Ammon's horn (tissue), 1 donor: ENCODE measurements at regions not wholly inside any gene's neighbourhood (a gene's known extent, or its start where the extent isn't known, plus 50 kb on each side); places are given as distances from the start of the nearest gene placed in this dataset.
A peak's percentile ranks its signal among the peaks of the same experiment; 100 is the strongest.
"Not testable (repeated sequence)": the region's sequence is repeated elsewhere in the genome, so short reads cannot be mapped to it uniquely, and the experiment has no call there.

Source experiments
- DNase-seq: peaks from one replicate; pipeline ENCODE4 v3.0.0-alpha.2; 2016; ENCODE audit warnings: low spot score

DNA sequence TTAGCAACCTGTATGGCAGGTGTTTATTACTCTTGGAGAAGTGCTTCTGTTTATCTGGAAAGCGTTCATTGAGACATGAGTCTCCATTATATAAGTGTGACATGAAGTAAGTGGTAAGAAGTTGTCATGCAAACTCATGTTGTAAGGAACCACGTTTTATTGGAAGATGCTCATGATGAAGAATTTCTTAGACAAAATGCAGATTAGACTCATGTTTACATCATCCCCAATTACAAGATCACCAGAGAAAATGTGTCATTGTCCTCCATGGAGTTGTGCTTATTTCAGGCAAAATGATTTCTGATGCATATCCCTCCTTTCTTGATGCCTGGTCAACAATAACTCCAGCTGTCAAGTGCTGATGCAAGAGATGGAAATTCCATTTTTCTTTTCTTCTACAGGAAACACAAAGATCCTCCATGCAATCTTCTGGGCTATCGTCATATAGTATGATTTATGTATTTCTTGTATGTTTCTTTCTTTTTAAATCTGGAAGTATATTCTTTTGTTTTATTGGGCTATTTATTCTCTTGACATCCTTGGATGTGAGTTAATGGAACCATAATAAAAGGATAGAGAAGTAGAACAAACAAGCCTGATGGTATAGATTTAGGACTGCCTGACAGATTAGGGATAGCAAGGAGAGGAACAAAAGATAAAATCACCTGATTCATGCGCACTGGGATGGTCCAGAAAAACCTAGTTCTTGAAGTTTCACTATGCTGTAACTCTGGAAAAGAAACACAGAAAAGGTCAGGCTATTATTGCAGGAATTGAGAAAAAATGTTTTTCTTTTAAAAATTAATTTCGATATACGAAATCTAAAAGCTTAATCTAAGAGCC, 50.7 kb upstream of the DIAPH3 start:
- no peak for DNase-seq

DNA sequence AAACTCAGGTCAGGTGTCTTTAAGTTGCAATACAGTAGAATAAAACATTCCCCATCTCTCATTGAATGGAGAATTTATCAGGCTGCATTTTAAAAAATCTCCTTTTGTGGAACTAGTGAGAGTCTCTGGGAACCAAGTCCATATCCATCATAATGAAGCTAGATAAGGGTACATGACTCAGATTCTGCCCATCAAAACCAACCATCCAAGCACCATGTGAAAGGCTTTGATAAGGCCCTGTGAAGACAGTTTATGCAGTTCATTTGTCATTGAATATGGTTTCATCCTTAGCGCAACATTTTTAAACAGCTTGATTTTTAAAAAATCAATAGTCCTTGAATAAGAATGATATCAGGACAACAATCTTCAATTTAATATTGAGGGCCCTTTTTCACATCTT, 56.3 kb upstream of the DIAPH3 start:
- DNase-seq, result no peak

DNA sequence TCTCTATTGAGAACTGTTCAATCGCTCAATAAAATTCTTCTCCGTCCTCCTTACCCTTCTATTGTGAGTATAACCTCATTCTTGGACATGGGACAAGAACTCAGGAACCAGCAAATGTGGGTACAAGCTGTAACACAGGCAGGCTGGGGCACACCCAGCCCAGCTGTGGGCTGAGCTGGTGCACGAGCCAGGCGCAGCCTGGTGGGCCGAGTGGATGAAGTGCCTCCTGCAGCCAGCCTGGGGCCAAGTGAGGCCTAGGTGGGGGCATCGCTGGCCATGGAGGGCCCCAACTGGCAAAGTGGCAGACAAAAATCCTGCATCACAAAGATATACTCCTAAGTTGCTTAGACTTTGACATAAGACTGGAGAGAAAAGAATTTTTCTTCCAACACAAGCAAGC, 57.9 kb upstream of the DIAPH3 start:
- DNase-seq, result no peak

DNA sequence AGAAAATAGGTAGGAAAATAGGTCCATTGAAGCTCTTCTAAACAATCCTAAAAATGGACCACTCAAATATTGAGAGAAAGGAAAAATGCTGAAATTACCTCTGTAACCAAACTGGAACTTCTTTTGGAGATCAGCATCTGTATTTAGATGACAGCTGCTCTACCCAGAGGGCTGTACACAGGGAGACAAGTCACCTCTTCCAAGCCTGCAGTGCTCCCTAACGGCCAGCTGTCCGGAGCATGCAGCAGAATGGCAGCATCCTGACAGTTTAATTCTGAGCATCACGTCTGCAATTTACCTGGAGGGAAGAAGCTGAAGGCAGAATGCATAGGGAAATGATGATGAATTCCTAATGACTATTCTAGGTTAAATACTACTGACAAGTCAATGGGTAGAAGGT, 62.8 kb upstream of the DIAPH3 start:
- no peak for DNase-seq

DNA sequence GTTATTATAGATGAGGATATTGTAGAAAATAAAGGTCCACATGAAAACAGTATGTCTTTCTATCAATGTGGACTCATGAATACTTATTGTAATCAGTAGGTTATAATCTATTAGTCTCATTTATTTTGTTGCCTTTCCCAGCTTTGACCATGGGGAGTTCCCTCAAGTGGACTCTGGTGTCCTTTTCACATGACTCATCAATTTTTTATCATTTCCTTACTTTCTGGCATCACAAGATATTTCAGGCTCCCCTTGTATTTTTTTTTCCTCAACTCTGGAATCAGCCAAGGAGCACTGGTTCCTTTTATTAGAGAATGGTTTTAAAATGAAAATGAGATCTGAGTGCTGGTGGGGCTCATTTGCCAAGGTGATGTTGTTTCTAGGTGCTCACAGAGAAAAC, 63.4 kb upstream of the DIAPH3 start:
- DNase-seq, result no peak

DNA sequence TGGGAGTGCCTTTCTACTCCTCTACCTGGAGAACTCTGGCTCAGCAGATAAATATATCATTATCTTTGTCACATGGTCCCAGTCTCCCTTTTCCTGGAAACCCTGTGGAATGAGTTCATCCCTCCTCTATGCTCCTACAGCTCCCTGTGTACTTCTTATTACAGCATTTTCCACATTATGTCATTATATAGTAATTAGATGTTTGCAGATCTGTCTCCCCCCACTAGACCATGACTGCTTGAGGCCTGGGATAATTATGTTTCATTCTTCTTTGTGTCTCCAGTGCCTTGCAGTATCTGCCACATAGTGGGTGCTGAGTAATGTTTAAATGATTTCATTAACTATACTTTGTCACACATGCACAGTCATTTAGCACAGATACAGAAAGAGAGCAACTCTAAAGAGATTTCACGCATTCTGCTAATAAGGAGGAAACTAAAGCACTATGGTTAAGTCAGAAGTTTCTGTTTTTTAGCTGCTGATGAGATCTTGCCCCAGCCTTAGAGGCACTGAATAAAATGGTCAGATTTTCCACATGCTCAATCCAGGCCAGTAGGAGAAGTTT, 66.1 kb upstream of the DIAPH3 start:
- DNase-seq, result no peak

DNA sequence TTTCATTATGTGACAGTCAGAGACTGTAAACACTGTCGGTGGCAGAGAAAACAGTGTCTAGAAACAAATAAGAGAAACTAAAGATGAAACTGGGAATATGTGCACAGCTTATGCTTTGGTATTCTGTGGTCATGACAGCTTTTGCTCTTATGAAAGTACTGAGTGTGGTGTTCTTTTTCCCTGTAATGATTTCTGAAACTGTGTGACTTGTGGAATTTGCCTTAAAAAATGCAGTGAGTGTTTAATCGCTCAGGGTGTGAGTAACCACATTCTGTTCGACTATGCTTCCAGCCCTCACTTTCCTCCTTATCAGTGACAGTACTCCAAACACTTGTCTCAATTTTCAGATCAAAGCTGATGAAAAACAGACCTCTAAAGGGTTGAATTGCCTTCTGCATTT, 66.9 kb upstream of the DIAPH3 start:
- DNase-seq, result peak; percentile 13

DNA sequence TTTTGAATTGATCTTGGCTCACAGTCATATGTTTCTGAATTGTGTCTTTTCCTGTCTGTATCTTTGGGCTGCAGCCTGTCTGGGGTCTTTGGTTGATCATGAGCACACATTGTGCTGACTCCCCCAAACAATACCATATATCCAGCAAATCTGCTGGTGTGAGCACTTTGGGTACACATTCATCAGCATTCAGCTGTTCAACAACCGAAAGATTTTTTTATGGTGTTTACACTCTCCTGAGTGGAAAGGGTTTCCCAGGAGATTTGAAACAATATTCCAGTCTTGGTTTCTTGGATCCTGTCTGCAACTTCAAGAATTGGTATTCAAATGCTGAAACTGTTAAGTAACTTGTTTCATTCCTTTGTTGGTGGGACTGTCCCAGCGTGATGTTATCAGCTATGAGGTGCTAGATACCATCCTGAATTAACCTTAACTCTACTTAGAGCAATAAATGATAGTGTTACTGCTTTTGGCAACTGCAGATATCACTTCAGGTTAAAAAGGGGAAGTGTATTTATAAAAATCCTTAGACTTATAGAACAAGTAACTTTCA, 78.4 kb upstream of the DIAPH3 start:
- no peak for DNase-seq

DNA sequence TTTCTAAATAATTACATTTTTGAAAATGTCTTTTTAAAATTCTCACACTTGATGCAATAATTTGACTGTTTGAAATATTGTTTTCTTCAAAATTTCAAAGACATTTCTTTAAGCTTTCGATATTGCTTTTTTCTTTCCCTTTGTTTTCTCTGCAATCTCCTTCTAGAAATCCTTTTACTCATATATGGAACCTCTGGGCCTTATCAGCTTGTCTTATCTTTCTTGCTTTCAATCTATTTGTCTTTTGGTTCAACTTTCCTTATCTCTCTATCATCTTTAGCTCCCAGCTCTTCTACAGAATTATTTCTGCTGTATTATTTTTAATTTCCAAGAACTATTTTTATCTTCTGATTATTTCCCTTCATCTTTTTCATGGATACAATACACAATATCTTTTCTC, 80.7 kb upstream of the DIAPH3 start:
- DNase-seq, result no peak

DNA sequence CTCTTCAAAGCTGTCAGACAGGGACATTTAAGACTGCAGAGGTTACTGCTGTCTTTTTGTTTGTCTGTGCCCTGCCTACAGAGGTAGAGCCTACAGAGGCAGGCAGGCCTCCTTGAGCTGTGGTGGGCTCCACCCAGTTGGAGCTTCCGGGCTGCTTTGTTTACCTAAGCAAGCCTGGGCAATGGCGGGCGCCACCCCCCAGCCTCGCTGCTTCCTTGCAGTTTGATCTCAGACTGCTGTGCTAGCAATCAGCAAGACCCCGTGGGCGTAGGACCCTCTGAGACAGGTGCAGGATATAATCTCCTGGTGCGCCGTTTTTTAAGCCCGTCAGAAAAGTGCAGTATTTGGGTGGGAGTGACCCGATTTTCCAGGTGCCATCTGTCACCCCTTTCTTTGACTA, 87.7 kb upstream of the DIAPH3 start:
- DNase-seq, result not testable (repeated sequence)

DNA sequence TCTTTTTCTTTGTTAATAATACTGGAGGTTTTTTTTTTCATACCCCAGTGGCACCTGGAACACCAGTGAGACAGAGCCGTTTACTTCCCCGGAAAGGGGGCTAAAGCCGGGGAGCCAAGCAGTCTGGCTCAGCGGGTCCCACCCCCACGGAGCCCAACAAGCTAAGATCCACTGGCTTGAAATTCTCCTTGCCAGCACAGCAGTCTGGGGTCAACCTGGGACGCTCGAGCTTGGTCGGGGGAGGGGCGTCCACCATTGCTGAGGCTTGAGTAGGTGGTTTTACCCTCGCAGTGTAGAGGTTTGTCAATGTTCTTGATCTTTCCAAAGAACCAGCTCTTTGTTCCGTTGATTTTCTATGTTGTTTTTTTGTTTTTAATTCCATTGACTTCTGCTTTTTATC, 94.6 kb upstream of the DIAPH3 start:
- DNase-seq, result no peak

DNA sequence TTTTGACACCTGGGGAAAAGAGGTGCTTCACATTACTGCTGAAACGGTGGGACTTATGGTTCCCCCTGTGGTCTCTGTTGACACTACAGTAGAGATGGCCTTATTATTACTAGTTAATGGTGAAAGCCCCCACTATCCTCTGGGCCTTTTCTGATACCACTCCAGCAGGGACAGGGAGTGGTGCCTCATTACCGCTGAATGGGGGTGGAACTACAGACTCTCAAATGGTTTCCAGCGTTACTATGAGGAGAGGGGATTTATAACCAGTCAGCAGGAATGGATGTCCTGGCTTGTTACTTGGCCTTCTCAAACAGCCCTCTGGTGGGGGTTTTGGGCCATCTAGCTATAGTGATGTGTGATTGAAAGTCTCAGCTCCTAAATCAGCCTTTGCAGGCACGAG, 96.7 kb upstream of the DIAPH3 start:
- no peak for DNase-seq

DNA sequence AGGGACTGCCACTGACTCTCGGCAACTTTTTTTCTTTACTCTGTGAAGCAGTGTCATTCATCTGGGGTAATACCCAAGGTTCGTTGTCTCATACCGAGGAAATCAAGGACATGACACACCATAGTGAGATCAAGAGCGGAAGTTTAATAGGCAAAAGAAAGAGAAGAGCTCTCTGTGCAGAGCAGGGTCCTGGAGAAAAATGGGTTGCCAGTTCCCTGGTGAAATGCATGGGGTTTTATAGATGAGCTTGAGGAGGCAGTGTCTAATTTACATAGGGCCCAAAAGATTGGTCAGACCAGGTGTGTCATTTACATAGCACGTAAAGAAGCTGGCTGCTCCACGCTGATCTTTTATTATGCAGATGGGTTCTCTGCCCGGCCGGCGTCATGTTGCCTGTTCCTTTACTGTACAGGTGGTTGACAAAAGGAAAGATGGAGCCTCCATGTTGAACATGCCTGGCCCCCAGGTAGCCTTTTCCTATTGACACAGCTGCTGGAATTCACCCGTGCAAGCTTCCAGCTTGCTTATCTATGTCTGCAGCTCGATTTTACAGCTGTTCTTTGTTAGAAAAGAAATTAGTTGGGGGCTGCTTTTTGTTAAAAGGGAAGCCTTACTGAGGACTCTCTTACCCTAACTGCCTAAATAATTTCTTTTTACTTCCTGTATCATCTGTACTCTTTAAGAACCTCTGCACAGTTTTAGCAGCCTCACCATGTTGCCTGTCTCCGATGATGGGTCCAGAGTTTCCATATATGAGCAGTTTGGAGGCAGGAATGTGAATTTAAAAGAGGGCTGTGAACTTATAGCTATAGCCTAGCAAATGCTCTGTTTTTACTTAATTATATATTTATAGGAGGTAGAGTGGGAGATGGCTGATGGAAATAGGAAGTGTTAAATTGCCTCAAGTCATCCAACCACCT, 98.0 kb upstream of the DIAPH3 start:
- no peak for DNase-seq

DNA sequence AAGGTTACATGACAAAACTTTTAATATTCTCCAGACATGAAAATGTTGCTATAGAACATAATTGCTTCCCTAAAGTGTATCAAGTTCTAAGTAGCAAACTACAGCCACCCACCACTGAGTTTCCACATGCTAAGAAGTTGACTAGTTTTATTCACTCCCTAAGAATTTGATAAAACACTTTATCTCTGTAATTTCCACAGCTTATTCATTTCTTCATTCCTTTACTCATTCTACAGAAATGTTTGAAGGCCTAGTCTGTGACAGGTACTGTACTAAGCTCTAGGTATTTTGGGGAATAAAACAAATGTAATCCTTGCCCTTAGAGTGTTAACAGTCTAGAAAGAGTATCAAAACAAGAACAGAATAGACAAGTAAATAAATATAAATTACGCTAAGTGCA, 101.8 kb upstream of the DIAPH3 start:
- no peak for DNase-seq

DNA sequence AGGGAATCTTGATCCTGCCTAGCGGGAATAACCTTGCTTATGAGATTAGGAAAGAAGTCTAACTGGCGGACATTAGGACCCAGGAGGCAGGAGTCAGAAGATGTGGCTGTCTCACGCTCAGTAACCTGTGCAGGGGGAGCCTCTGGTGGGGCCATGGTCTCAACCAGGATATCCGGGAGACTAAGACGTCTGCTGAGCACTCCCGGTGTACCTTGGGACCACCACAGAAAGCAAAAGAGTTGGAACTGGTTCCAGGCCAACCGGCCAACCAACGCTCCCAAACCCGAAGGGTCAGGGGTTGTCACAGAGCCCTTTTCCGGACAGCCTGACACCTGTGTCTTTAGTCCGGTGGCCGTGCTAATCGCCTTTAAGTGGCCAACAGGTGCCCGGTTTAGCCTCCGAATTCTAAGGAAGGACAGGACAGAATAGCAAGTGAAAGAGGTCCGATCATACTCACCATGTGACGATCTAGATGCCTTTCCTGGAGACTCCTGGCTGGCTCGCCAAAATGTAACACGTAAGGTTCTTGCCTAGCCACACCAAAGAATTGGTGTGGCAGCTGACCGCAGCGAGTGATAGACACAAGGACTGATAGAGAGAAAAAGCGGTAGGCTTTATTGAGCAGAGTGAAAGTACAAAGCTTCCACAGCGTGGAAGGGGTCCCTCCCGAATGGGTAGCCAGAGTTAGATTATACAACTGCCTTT, 103.9 kb upstream of the DIAPH3 start:
- DNase-seq, result no peak

DNA sequence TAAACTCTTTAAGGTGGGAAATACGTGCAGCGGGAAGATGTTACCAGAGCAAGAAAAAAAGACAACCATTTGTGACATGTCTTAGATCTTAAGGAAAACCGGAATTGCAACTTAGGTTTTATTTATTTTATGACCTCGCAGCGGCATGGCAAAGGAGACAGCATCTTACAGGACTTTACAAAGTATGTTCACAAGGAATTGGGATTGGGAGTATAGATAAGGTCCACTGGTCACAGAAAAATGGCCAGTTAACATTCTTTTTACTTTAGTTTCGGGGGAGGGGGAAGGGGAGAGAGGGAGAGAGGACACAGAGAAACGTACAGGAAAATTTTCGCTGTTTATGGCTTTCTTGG, 104.5 kb upstream of the DIAPH3 start:
- no peak for DNase-seq

DNA sequence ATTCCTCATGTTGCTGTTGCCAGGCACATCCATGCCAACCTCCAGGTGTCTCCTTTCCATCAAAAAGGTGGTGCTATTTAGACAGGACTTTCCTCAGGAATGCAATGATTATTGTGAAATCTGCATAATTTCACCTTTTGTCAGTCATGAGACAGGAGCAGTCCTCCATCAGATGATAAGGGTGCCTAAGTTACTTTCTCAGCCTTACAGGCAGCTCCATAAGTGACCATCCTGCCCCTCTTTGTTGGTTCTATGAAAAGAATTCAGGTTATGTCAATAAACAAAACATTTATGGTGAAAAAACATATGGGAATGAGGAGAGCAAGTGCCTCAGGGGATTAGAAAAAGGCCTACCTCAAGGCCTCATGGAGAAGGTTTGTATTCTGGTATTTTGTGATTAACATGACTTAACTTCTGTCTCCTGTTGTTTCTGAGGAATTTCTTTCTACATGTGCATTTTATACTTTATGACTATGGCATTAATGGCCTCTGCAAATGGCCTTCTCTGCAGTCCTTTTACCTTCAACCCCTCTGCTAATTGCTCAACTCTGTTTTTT, 110.3 kb upstream of the DIAPH3 start:
- DNase-seq, result no peak

DNA sequence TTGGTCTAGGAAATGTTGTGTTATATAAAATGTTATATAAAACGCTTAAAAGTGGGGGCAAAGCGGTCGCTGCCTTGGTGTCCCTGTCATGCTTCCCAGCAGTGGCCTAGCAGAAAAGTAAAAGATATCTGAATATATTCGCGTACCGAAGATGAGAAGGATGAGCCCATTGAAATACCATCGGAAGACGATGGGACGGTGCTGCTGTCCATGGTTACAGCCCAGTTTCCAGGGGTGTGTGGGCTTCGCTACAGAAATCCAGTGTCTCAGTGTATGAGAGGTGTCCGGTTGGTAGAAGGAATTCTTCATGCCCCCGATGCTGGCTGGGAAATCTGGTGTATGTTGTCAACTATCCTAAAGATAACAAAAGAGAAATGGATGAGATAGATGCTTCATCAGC, 110.9 kb upstream of the DIAPH3 start:
- no peak for DNase-seq

DNA sequence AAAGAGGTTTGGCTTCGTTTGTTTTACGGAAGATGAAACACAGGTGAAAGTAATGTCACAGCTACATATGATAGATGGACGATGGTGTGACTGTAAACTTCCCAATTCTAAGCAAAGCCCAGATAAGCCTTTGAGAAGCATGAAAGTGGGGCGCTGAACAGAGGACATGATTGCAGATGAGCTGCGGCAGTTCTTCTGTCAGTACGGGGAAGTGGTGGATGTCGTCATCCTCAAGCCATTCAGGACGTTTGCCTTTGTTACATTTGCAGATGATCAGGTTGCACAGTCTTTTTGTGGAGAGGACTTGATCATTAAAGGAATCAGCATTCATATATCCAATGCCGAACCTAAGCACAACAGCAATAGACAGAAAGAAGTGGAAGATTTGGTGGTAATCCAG, 111.5 kb upstream of the DIAPH3 start:
- DNase-seq, result no peak

DNA sequence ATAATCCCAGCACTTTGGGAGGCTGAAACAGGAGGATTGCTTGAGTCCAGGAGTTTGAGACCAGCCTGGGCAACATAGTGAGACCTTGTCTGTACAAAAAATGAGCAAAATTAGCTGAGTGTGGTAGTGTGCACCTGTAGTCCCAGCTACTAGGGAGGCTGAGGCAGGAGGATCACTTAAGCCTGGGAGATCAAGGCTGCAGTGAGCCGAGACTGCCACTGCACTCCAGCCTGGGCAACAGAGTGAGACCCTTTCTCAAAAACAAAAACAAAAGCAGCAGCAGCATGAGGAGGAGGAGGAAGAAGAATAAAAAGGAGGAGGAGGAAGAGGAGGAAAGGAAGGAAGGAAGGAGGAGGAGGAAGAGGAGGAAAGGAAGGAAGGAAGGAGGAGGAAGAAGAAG, 116.5 kb upstream of the TDRD3 start:
- DNase-seq, result not testable (repeated sequence)

DNA sequence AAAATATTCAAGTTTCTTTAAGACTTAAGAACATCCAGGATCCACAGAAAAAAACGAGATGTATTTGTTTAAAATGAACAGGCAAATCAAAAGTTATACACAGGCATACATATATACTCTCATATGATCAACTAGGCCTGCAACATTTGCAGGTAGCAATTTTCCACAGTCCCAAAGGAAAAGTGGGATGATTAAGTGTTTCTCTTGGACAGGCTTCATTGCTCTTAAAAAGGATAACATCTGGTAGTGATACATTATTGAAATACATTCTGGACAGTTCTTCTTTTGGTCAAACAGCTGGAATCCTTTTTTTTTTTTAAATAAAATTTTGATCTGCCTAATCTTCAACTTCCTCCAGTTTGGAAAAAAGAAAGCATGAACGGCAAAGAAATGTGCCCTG, 114.8 kb upstream of the TDRD3 start:
- DNase-seq, result no peak

DNA sequence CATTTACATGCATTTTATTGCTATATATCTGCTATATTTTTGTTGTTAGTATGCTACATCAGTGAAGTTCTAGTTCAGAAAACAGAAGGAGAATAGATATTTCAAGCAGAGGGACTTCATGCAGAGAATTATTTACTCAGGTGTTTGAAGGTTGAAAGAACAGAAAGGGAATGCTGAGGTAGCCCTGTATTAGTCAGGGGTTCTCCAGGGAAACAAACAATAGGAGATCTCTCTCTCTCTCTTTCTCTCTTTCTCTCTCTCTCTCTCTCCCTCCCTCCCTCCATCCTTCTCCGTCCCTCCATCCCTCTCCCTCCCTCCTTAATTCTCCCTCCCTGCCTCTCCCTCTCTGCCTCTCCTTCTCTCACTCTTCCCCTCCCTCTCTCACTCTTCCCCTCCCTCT, 114.3 kb upstream of the TDRD3 start:
- DNase-seq, result no peak
